ES-I3 (cell line): ENCODE measurements at regions not wholly inside any gene's neighbourhood (a gene's known extent, or its start where the extent isn't known, plus 50 kb on each side); places are given as distances from the start of the nearest gene placed in this dataset.

Source experiments
- H3K36me3 ChIP-seq: 2 replicates; pipeline ENCODE4 v1.6.1; 2013; ENCODE audit warnings: mild to moderate bottlenecking, low read length, control low read depth, moderate library complexity; ENCODE audit not compliant: insufficient read depth
- H3K4me1 ChIP-seq: 2 replicates; pipeline ENCODE4 v1.6.1; 2013; ENCODE audit warnings: mild to moderate bottlenecking, control low read depth, low read length; ENCODE audit not compliant: insufficient read depth
- H3K9ac ChIP-seq: 2 replicates; pipeline ENCODE4 v1.6.1; 2013; ENCODE audit warnings: low read depth, mild to moderate bottlenecking, low read length, moderate library complexity
- H3K9me3 ChIP-seq: 2 replicates; pipeline ENCODE4 v1.6.1; 2013; ENCODE audit warnings: mild to moderate bottlenecking, low read length, moderate library complexity; ENCODE audit not compliant: control insufficient read depth, insufficient read depth

DNA sequence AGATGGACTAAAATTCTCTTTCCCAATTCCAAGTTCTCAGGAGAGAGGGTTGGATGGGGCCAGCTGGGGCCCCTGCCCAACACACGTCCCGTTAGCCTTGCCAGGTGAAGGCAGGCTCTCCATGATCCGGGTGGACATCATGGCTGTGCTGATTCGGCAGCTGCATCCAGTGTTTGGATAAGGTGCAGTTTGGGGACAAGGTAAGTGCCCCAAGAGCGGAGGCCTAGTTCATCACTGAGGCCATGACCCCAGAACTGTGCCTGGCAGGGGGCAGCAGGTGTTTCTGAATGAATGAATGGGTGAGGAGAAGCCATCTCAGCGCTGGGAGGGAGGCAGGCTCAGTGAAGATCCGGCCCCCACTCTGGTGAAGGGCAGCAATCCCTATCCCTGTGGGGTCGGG is 520.4 kb downstream of the TBC1D22A start:
- Histone ChIP-seq H3K4me1 (peaks cover 7% of the 10 kb centered on the region; the same call in 1 of the 2 replicates), H3K36me3 (no peaks in the 10 kb centered on the region), H3K9me3 (no peaks in the 10 kb centered on the region), H3K9ac (no peak overlapping the region)

DNA sequence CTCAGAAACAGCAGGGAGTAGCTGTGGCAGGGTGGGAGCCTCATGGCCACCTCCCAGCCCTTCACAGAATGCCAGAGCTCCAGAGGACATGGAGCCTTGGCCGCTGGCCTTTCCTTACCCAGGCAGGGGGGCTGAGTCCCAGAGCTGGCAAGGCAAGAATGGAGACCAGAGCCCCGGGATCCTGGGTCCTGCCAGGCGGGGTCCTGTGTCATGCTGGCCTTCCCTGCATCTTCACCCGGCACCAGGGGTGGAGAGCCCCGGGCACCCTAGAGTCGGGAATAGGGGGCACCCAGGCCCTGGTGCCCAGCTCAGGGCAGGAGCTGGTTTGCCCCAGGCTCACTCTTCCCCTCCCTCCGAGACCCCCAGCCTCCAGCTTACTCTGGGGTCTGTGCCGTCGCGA is 519.9 kb downstream of the TBC1D22A start:
- Histone ChIP-seq H3K9ac (no peak overlapping the region), H3K36me3 (no peaks in the 10 kb centered on the region), H3K9me3 (no peaks in the 10 kb centered on the region), H3K4me1 (peaks cover 7% of the 10 kb centered on the region; the same call in 1 of the 2 replicates)

DNA sequence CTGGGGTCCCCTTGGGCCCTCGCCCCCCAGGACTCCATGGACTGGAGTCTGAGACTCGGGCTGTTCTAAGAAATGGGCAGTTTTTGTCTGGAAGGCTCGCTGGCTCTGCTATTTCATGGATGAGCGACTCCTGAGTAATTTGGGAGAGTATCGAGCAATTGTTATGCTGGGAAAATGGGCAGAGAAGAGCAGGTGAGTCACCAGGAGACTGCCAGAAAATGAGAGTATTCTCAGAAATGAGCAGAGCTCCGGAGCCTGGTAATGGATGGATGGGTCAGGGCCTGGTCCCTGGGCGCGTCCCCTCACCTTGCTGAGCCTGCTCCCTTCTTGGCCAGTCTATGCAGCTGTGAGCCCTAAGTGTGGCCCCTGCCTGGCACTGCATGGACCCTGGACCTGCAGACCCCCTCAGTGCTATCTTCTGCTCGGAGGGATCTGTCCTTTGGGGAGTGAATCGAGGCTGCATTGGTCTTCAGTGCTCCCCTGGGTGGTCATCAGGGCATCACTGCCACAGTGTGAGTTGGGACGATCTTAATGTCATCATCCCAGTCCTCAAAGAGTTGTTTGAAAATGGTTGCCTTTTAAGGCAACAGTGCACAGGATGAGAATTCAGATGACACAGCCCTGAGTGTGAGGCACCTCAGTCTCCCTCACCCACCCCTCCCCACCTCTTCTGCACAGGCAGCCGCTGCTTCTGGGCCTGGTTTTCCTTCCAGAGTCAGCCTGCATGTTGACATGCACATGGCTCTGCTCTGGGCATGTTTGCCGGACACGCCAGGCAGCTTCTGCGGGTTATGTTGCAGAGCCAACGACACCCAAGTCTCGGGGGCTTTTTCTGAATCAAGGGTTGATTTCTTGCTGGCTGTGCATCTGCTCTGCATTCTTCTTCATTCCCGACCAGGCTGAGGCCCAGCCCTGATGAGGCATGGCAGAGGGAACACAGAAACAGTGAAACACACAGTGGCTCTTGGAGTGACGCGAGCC is 519.0 kb downstream of the TBC1D22A start:
- Histone ChIP-seq H3K9ac (no peak overlapping the region), H3K9me3 (no peaks in the 10 kb centered on the region), H3K4me1 (peaks cover 7% of the 10 kb centered on the region; the same call in 1 of the 2 replicates), H3K36me3 (no peaks in the 10 kb centered on the region)

DNA sequence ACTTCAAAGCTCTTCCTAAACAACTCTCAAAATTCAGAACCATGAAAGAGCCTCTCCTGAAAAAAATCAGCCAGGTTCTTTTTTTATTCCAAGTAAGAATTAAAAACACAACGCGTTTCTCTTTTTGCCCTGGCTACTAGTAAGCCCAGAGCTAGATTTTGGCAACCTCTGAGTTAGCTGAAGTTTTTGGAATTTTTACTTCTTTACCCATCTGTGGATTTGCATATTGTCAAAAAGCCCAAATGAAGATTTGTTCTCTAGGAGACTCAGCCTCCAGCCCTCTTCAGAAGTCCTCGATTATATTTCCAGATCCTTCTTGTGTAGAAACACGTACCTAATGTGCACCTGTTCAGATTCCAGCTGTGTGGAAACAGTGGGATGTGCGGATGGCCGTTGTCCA is 517.9 kb downstream of the TBC1D22A start:
- peaks cover 7% of the 10 kb centered on the region; the same call in 1 of the 2 replicates for H3K4me1 ChIP-seq
- no peaks in the 10 kb centered on the region for H3K36me3 ChIP-seq
- no peak overlapping the region for H3K9ac ChIP-seq
- no peaks in the 10 kb centered on the region for H3K9me3 ChIP-seq

DNA sequence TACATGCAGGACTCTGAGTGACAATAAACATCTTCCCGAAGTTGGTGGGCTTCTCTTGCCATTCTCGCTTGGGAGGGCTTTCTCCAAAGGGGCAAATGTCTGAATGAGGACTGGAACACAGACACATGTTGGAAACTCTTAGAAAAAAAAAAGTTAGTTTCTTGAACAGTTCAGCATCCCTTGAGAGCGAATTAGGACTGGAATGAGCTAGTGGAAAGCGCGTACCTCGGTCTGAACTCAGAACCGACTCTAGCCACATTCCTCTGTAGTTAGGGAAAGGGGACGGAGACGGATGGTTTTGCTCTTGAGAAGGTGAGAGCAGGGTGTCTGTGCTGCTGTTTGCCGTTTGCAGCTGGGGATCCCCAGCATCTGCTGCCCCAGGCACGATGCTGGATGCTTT is 517.3 kb downstream of the TBC1D22A start:
- Histone ChIP-seq H3K9ac (no peak overlapping the region), H3K9me3 (no peaks in the 10 kb centered on the region), H3K36me3 (no peaks in the 10 kb centered on the region), H3K4me1 (peaks cover 7% of the 10 kb centered on the region; the same call in 1 of the 2 replicates)

DNA sequence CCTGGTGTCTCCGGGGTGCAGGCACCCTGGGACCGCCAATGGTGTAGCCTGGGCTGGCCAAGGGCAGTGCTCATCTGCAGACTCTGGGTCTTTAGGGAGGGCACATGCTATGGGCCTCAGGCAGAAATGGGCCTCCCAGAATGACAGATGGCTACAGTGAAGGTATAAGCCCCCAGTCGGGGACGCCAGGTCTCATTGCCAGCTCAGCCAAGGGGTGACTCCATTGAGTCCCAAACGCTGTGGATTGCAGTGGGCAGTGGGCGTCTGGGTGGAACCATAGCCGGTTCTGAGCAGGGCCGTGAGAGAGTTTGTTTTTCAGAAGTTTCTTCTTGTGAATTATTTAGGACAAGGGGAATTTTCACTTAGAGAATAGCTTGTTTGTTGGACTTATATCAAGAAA is 516.9 kb downstream of the TBC1D22A start:
- no peaks in the 10 kb centered on the region for H3K9me3 ChIP-seq
- no peaks in the 10 kb centered on the region for H3K36me3 ChIP-seq
- peaks cover 7% of the 10 kb centered on the region; the same call in 1 of the 2 replicates for H3K4me1 ChIP-seq
- H3K9ac ChIP-seq: no peak overlapping the region

DNA sequence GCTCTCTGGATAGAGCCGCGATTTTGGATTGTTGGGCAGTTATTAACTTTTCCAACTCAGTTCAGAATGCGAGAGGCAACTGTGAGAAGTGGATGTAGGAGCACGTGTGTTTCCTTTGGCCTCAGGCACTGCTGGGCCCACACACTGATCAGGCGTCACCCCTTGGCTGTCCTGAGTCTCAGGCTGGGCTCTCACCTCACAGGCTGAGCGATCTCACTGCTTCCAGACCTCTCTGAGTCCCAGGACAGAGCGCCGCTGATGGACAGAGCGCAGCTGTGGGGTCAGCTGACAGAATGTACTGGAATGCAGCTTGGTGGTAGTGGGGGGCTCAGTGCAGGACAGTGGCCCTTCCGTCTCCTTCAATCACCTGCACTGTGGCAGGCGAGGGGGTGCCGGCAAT is 516.2 kb downstream of the TBC1D22A start:
- H3K9ac ChIP-seq: no peak overlapping the region
- H3K4me1 ChIP-seq: peaks cover 7% of the 10 kb centered on the region; the same call in 1 of the 2 replicates
- no peaks in the 10 kb centered on the region for H3K36me3 ChIP-seq
- H3K9me3 ChIP-seq: no peaks in the 10 kb centered on the region

DNA sequence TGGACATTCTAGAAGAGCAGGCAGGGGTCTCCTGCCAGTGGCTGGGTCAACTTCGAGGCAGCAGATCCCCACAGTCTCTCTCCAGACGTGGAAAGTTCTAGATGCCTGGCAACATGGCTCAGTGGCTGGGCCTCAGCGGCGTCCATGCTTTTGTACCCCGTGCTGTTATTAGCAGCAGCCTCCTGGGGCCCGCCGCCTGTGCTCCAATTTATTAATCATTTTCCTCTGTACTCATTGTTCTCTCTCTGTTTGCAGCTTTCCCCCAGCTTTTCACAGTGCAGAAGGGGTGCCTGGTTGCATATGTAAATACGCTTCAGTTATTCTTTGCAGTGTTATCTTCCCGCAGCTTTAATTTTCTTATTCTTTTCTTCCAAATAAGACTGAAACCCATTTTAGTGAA is 515.1 kb downstream of the TBC1D22A start:
- peaks cover 7% of the 10 kb centered on the region; the same call in 1 of the 2 replicates for H3K4me1 ChIP-seq
- no peak overlapping the region for H3K9ac ChIP-seq
- no peaks in the 10 kb centered on the region for H3K9me3 ChIP-seq
- no peaks in the 10 kb centered on the region for H3K36me3 ChIP-seq

DNA sequence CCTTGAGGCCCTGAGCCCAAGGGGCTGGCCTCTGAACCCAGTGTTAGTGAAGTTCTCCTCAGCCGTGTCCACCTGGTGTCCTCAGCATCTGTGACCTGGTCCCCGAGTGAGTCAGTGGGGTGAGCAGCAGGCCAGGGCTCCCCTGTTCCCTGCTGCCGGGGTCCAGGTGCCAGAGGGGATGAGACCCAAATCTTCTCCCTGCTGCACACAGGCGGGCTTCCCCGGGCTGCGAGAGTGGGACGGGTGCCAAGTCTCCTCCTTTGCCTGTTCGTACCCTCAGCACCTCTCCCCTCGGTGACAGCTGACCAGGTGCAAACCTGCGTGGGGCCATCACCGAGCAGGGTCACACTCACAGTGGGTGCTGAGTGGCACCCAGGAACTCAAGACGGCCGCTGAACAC is 514.5 kb downstream of the TBC1D22A start:
- Histone ChIP-seq H3K9ac (no peak overlapping the region), H3K9me3 (no peaks in the 10 kb centered on the region), H3K4me1 (peaks cover 7% of the 10 kb centered on the region; the same call in 1 of the 2 replicates), H3K36me3 (no peaks in the 10 kb centered on the region)

DNA sequence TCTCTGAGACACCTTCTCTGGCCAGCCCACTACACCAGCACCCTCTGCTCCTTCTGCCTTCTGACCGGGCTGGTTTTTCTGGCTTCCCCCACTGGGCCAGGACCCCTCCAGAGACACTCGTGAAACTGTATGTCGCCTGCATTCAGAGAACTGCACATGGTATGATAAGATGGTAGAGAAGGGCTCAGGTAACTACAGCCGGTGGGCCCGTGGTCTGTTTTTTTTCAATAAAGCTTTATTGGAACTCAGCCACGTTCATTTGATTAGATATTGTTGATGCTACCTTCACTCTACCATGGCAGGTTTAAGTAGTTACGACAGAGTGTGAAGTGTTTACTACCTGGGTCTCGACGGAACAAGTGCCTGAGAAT is 514.0 kb downstream of the TBC1D22A start:
- no peaks in the 10 kb centered on the region for H3K9me3 ChIP-seq
- no peaks in the 10 kb centered on the region for H3K36me3 ChIP-seq
- peaks cover 7% of the 10 kb centered on the region; the same call in 1 of the 2 replicates for H3K4me1 ChIP-seq
- H3K9ac ChIP-seq: no peak overlapping the region

DNA sequence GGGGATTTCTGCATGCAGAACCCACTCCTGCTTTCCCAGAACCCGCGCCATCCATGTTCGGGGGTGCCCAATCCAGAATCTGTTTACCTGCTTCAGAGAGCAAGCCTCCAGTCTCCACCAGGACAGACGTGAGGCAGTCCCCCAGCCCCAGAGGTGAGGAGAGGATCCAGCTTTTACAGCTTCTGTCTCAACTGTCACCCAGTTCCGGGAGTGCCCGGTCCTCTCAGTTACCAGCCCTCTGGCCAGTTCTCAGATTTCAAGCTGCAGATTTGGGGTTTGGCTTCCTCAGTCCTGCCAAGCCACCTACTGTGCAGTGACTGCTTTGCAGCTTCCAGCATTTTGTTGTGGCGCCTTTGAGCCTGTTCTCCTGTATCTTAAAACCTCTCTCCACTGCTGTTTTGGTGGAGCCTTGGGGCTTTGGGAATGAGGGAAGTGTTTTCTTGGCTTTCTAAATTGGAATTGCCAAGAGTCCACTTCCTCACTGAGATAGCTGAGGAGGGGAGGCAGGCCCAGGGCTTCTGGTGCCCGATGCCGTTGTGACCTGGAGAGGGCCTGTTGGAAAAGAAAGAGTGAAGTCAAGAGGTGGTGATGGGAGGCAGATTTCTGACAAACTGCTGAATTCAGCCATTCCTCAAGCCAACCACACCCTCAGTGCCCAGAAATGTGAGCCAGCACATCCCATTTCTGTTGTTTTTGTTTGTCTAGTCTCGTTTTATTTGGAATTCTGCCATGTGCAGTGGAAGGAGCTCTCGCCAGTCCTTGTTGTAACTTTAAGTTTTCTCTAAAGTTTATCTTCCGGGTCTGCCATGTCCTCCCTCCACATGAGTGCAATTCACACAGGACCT is 513.4 kb downstream of the TBC1D22A start:
- peaks cover under 1% of the 10 kb centered on the region; the same call in 1 of the 2 replicates for H3K4me1 ChIP-seq
- no peak overlapping the region for H3K9ac ChIP-seq
- H3K9me3 ChIP-seq: no peaks in the 10 kb centered on the region
- H3K36me3 ChIP-seq: no peaks in the 10 kb centered on the region

DNA sequence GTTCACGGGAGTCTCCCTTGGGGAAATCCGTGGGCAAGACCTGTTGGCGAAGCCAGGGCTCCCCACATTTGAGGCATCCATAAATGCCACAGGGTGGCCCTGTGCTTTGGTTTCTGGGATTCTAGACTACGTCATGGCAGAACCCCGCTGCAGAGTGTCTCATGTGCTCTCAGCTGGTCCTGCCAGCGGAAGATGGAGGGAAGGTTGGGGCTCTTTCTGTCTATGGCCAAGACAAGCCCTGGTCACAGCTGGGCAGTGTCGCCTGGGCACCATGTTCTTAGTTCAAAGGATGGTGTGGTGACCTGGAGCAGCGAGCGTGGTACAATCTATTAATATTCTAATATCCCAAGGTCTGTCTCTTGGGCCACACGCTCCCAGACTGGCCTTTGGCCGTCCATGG is 511.7 kb downstream of the TBC1D22A start:
- Histone ChIP-seq H3K9ac (no peak overlapping the region), H3K36me3 (no peaks in the 10 kb centered on the region), H3K9me3 (no peaks in the 10 kb centered on the region), H3K4me1 (no peaks in the 10 kb centered on the region)

DNA sequence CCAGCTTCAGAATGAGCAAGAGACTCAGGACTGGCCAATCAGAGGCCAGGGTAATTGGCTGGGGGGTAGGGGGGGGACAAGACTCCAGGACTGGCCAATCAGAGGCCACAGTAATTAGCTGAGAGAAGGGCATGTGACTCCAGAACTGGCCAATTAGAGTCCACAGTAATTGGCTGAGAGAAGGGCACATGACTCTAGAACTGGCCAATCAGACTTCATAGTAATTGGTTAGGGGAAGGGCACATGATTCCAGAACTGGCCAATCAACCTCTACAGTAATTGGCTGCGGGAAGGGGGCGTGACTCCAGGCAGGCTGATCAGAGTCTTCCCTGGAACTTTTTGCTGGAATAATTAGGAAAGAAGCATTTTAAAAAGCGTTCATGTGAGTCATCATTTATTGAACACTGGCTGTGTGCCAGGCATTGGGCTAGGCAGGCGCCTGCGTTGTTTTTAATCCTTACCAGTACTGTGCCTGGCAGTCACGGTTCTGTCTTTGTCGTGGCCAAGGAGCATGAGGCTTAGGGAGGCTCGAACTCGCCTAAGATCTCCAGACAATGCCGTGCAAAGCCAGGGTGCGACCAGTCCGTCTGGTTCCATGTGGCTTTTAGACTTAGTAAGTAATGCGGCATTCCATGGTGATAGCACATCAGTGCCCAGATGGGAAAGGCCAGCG is 508.1 kb downstream of the TBC1D22A start:
- Histone ChIP-seq H3K9me3 (0 out of 2 replicates have a peak, but pooled peaks cover 3% of the 10 kb centered on the region), H3K4me1 (no peaks in the 10 kb centered on the region), H3K9ac (no peak overlapping the region), H3K36me3 (no peaks in the 10 kb centered on the region)

DNA sequence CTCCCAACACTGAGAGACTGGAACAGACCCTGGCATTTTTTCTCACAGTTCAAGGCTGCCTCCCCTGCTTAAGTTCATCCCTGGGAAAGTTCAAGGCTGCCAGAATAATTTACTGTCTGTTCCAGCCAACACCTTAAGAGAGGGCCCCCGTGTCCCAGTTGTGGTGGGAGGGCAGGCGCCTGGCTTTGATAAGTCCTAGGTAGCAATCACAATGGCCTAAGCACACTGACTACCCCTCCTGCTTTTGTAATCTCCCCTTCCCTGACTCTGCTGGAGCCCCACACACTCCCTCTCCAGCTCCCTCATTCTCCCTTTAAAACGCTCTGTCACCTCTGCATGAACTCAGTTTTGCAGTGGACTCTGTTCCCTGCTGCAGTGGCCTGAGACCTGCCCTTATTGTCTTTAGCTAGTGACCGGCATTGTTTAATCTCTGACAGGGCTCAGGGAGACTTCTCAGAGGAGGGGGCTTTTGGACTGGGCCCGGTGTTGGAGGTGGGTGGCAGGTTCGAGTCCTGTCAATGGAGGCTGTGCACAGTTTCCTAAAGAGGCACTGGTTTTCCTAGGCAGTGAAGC is 507.2 kb downstream of the TBC1D22A start:
- H3K9me3 ChIP-seq: 0 out of 2 replicates have a peak, but pooled peaks cover 3% of the 10 kb centered on the region

More for the DNA sequence above, 507.2 kb downstream of the TBC1D22A start:
- no peaks in the 10 kb centered on the region for H3K4me1 ChIP-seq
- no peak overlapping the region for H3K9ac ChIP-seq
- H3K36me3 ChIP-seq: no peaks in the 10 kb centered on the region
